ENCODE measurements at regions not wholly inside any gene's neighbourhood (a gene's known extent, or its start where the extent isn't known, plus 50 kb on each side); places are given as distances from the start of the nearest gene placed in this dataset.
"Not testable (repeated sequence)": the region's sequence is repeated elsewhere in the genome, so short reads cannot be mapped to it uniquely, and the experiment has no call there.

DNA sequence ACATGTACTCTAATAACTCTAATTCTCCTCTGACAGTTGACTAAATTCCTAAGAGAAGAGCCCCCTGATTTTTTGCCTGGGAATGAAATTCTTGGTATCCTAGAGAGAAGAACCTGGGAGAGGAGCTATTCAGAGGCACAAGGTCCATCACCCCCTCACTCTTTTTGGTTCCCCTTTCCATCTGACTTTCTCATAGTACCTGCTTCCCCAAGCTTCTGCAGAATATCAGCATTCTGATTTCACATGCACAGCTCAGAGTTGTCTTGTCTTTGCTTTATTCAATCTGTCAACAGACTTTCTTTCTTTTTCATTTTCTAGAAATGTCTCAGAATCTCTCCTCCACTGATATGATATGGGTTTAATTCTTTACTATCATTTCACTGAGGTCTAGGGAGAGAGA is 141.5 kb upstream of the FBXL17 start:
- no peak overlapping the region for H3K9ac ChIP-seq (ENCODE audit: low read depth, low read length)
- H3K4me2 ChIP-seq (ENCODE audit: low read length), result no peak overlapping the region
- no peak overlapping the region for H3K4me3 ChIP-seq (ENCODE audit: low read length)
- peaks cover 11% of the 10 kb centered on the region for H3K27me3 ChIP-seq (ENCODE audit: control insufficient read depth, insufficient read depth, low read length)
- H3K36me3 ChIP-seq (ENCODE audit: insufficient read depth, low read length), result no peaks in the 10 kb centered on the region
- H3K9me3 ChIP-seq (replicated peaks; ENCODE audit: low read length), result no peaks in the 10 kb centered on the region
- H3K4me1 ChIP-seq (ENCODE audit: control insufficient read depth, insufficient read depth, low read length), result no peaks in the 10 kb centered on the region

- H3K27me3 ChIP-seq (ENCODE audit: control insufficient read depth, insufficient read depth, low read length), result peaks cover 11% of the 10 kb centered on the region
- no peaks in the 10 kb centered on the region for H3K36me3 ChIP-seq (ENCODE audit: insufficient read depth, low read length)
- no peaks in the 10 kb centered on the region for H3K9me3 ChIP-seq (replicated peaks; ENCODE audit: low read length)
- no peak overlapping the region for H3K9ac ChIP-seq (ENCODE audit: low read depth, low read length)
- no peak overlapping the region for H3K4me3 ChIP-seq (ENCODE audit: low read length)
- H3K4me1 ChIP-seq (ENCODE audit: control insufficient read depth, insufficient read depth, low read length), result no peaks in the 10 kb centered on the region
- no peak overlapping the region for H3K4me2 ChIP-seq (ENCODE audit: low read length)
Measured at GRCh38 chr5:108521841-108522506, 140.1 kb upstream of the FBXL17 start.

- H3K4me3 ChIP-seq (ENCODE audit: low read length), result no peak overlapping the region
- peaks cover 15% of the 10 kb centered on the region for H3K27me3 ChIP-seq (ENCODE audit: control insufficient read depth, insufficient read depth, low read length)
- H3K36me3 ChIP-seq (ENCODE audit: insufficient read depth, low read length), result no peaks in the 10 kb centered on the region
Measured at GRCh38 chr5:108521011-108521700, 139.3 kb upstream of the FBXL17 start.

DNA sequence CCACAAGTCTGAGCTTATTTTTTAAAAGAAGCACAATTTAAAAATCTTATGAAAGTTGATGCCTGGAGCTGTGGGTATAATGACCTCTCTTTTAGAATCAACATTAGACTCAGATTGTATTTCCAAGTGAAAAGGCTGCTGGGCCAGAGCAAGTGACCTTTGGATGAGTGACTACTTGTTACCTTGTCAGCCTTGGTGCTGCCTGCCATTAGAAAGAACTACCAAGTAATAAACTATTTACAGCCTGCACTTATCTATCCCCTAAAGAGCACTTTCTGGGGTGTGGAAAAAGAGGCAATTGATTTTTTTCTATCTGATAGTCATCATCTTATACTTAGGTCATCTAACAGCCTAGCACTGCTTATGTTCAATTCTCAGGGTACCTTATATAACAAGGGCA is 134.9 kb upstream of the FBXL17 start:
- Histone ChIP-seq H3K27me3 (ENCODE audit: control insufficient read depth, insufficient read depth, low read length) (peaks cover 16% of the 10 kb centered on the region), H3K36me3 (ENCODE audit: insufficient read depth, low read length) (no peaks in the 10 kb centered on the region), H3K9me3 (replicated peaks; ENCODE audit: low read length) (no peaks in the 10 kb centered on the region), H3K4me2 (ENCODE audit: low read length) (no peak overlapping the region), H3K9ac (ENCODE audit: low read depth, low read length) (no peak overlapping the region), H3K4me3 (ENCODE audit: low read length) (no peak overlapping the region), H3K4me1 (ENCODE audit: control insufficient read depth, insufficient read depth, low read length) (no peaks in the 10 kb centered on the region)

More at GRCh38 chr5:108521011-108521700, 139.3 kb upstream of the FBXL17 start:
- Histone ChIP-seq H3K9ac (ENCODE audit: low read depth, low read length) (no peak overlapping the region), H3K9me3 (replicated peaks; ENCODE audit: low read length) (no peaks in the 10 kb centered on the region), H3K4me1 (ENCODE audit: control insufficient read depth, insufficient read depth, low read length) (no peaks in the 10 kb centered on the region), H3K4me2 (ENCODE audit: low read length) (no peak overlapping the region)

DNA sequence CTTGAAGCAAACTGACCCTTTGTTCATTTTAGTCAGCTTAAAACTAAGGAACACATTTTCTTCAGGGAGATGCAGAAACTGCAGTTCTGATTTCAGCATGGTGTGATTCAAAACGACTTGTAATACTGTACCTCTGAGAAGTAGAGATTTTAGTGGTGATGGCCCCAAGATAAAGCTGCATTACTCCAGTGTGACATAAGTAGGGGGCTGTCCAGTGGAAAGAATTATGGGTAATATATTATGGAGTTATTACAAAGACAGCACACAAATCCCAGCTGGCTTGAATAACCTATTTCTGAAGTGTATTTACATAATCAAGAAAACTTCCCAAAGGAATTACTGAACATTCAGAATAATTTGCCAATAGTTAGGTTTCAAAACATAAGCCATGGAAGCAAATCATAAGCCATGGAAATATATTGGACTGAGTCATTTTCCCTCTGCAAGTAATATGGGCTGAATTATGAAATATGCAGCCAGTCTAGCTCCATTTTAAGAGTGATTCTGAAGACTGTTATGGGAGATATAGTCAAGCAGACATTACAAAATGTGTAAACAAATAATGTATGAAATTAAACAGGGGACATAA is 133.7 kb upstream of the FBXL17 start:
- no peak overlapping the region for H3K9ac ChIP-seq (ENCODE audit: low read depth, low read length)
- H3K9me3 ChIP-seq (replicated peaks; ENCODE audit: low read length), result no peaks in the 10 kb centered on the region
- no peaks in the 10 kb centered on the region for H3K36me3 ChIP-seq (ENCODE audit: insufficient read depth, low read length)
- H3K4me3 ChIP-seq (ENCODE audit: low read length), result no peak overlapping the region
- no peaks in the 10 kb centered on the region for H3K4me1 ChIP-seq (ENCODE audit: control insufficient read depth, insufficient read depth, low read length)
- no peak overlapping the region for H3K4me2 ChIP-seq (ENCODE audit: low read length)
- peaks cover 11% of the 10 kb centered on the region for H3K27me3 ChIP-seq (ENCODE audit: control insufficient read depth, insufficient read depth, low read length)

- Histone ChIP-seq H3K4me1 (ENCODE audit: control insufficient read depth, insufficient read depth, low read length) (no peaks in the 10 kb centered on the region), H3K9me3 (replicated peaks; ENCODE audit: low read length) (no peaks in the 10 kb centered on the region), H3K9ac (ENCODE audit: low read depth, low read length) (no peak overlapping the region), H3K36me3 (ENCODE audit: insufficient read depth, low read length) (no peaks in the 10 kb centered on the region), H3K4me3 (ENCODE audit: low read length) (no peak overlapping the region), H3K27me3 (ENCODE audit: control insufficient read depth, insufficient read depth, low read length) (no peaks in the 10 kb centered on the region), H3K4me2 (ENCODE audit: low read length) (no peak overlapping the region)
Measured at GRCh38 chr5:108508979-108509378, 127.1 kb upstream of the FBXL17 start.

DNA sequence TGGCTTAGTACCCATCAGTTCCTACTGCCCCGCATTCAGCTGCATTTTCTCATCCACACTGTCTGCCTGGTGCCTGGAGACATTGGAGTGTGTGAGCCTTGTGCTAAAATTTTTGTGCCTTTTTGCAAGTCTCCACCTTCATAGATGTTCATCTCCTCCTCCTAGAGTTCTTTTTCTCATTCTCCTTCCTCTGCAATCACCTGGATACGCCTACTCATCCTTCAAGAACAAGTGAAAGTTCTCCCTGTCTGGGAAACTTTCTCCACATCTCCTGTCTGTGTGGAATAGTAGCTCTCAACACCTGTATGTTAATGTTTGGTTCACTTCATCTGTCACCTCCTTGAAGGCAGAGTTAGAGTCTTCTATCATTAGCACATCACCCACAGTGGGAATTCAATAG is 125.7 kb upstream of the FBXL17 start:
- Histone ChIP-seq H3K9ac (ENCODE audit: low read depth, low read length) (no peak overlapping the region), H3K4me2 (ENCODE audit: low read length) (no peak overlapping the region), H3K36me3 (ENCODE audit: insufficient read depth, low read length) (no peaks in the 10 kb centered on the region), H3K4me1 (ENCODE audit: control insufficient read depth, insufficient read depth, low read length) (no peaks in the 10 kb centered on the region), H3K27me3 (ENCODE audit: control insufficient read depth, insufficient read depth, low read length) (no peaks in the 10 kb centered on the region), H3K9me3 (replicated peaks; ENCODE audit: low read length) (no peaks in the 10 kb centered on the region), H3K4me3 (ENCODE audit: low read length) (no peak overlapping the region)

- Histone ChIP-seq H3K4me3 (ENCODE audit: low read length) (no peak overlapping the region), H3K9ac (ENCODE audit: low read depth, low read length) (no peak overlapping the region), H3K9me3 (replicated peaks; ENCODE audit: low read length) (no peaks in the 10 kb centered on the region), H3K4me1 (ENCODE audit: control insufficient read depth, insufficient read depth, low read length) (no peaks in the 10 kb centered on the region), H3K36me3 (ENCODE audit: insufficient read depth, low read length) (no peaks in the 10 kb centered on the region), H3K4me2 (ENCODE audit: low read length) (no peak overlapping the region), H3K27me3 (ENCODE audit: control insufficient read depth, insufficient read depth, low read length) (no peaks in the 10 kb centered on the region)
Measured at GRCh38 chr5:108505608-108506007, 123.7 kb upstream of the FBXL17 start.

- Histone ChIP-seq H3K9ac (ENCODE audit: low read depth, low read length) (no peak overlapping the region), H3K4me1 (ENCODE audit: control insufficient read depth, insufficient read depth, low read length) (no peaks in the 10 kb centered on the region), H3K9me3 (replicated peaks; ENCODE audit: low read length) (no peaks in the 10 kb centered on the region), H3K27me3 (ENCODE audit: control insufficient read depth, insufficient read depth, low read length) (no peaks in the 10 kb centered on the region), H3K4me3 (ENCODE audit: low read length) (no peak overlapping the region), H3K4me2 (ENCODE audit: low read length) (no peak overlapping the region), H3K36me3 (ENCODE audit: insufficient read depth, low read length) (no peaks in the 10 kb centered on the region)
Measured at GRCh38 chr5:108504974-108505373, 123.1 kb upstream of the FBXL17 start.

- no peak overlapping the region for H3K4me3 ChIP-seq (ENCODE audit: low read length)
- H3K4me2 ChIP-seq (ENCODE audit: low read length), result no peak overlapping the region
- no peaks in the 10 kb centered on the region for H3K27me3 ChIP-seq (ENCODE audit: control insufficient read depth, insufficient read depth, low read length)
- H3K9ac ChIP-seq (ENCODE audit: low read depth, low read length), result no peak overlapping the region
- no peaks in the 10 kb centered on the region for H3K36me3 ChIP-seq (ENCODE audit: insufficient read depth, low read length)
- no peaks in the 10 kb centered on the region for H3K9me3 ChIP-seq (replicated peaks; ENCODE audit: low read length)
- H3K4me1 ChIP-seq (ENCODE audit: control insufficient read depth, insufficient read depth, low read length), result no peaks in the 10 kb centered on the region
Measured at GRCh38 chr5:108503986-108504385, 122.1 kb upstream of the FBXL17 start.

GRCh38 chr5:108495615-108496014 is 113.7 kb upstream of the FBXL17 start:
- not testable (repeated sequence) for H3K27me3 ChIP-seq (ENCODE audit: control insufficient read depth, insufficient read depth, low read length); H3K4me2 ChIP-seq (ENCODE audit: low read length); H3K4me1 ChIP-seq (ENCODE audit: control insufficient read depth, insufficient read depth, low read length); H3K4me3 ChIP-seq (ENCODE audit: low read length); H3K9me3 ChIP-seq (replicated peaks; ENCODE audit: low read length); H3K36me3 ChIP-seq (ENCODE audit: insufficient read depth, low read length); H3K9ac ChIP-seq (ENCODE audit: low read depth, low read length)

- no peaks in the 10 kb centered on the region for H3K4me1 ChIP-seq (ENCODE audit: control insufficient read depth, insufficient read depth, low read length)
- no peak overlapping the region for H3K9ac ChIP-seq (ENCODE audit: low read depth, low read length)
- H3K27me3 ChIP-seq (ENCODE audit: control insufficient read depth, insufficient read depth, low read length), result no peaks in the 10 kb centered on the region
- no peaks in the 10 kb centered on the region for H3K36me3 ChIP-seq (ENCODE audit: insufficient read depth, low read length)
- H3K9me3 ChIP-seq (replicated peaks; ENCODE audit: low read length), result no peaks in the 10 kb centered on the region
- no peak overlapping the region for H3K4me2 ChIP-seq (ENCODE audit: low read length)
- no peak overlapping the region for H3K4me3 ChIP-seq (ENCODE audit: low read length)
Measured at GRCh38 chr5:108487951-108488350, 106.1 kb upstream of the FBXL17 start.
